ENCODE measurements at regions not wholly inside any gene's neighbourhood (a gene's known extent, or its start where the extent isn't known, plus 50 kb on each side); places are given as distances from the start of the nearest gene placed in this dataset.

GRCh38 chr3:127421943-127422662 lies 134.3 kb upstream of the PRR20G start:
- Histone ChIP-seq H3K36me3 (ENCODE audit: control insufficient read depth in 4 of 4, insufficient read depth in 4 of 4, low read length in 3 of 4) (no peaks in the 10 kb centered on the region), H3K4me1 (ENCODE audit: control extremely low read depth in 1 of 4, control insufficient read depth in 4 of 4, insufficient read depth in 4 of 4, low read length in 3 of 4) (no peaks in the 10 kb centered on the region), H3K4me3 (ENCODE audit: control insufficient read depth in 1 of 7, extremely low read depth in 1 of 7, insufficient read depth in 4 of 7, low read depth in 2 of 7, low read length in 6 of 7) (no peak overlapping the region), H3K27me3 (replicated peaks in 2 of 5; ENCODE audit: control insufficient read depth in 4 of 5, insufficient read depth in 5 of 5, low read length in 4 of 5) (peaks cover 7 to 100% (median 32%) of the 10 kb centered on the region in 5 experiments), H3K27ac (ENCODE audit: insufficient read depth in 1 of 2, low read depth in 1 of 2, low read length in 2 of 2, poor library complexity in 1 of 2, severe bottlenecking in 2 of 2) (no peak overlapping the region), H3K9me3 (ENCODE audit: control extremely low read depth in 1 of 5, control insufficient read depth in 4 of 5, insufficient read depth in 2 of 5, low read depth in 1 of 5, low read length in 4 of 5) (no peaks in the 10 kb centered on the region)
- DNase-seq = no peak
- CTCF ChIA-PET = no interaction called here
- WGBS (ENCODE audit: insufficient coverage) = 82% methylated on average over 8 of the region's 10 CpGs
- POLR2A ChIA-PET = no interaction called here

- peaks cover 12 to 97% (median 28%) of the 10 kb centered on the region in 5 experiments for H3K27me3 ChIP-seq (replicated peaks in 2 of 5; ENCODE audit: control insufficient read depth in 4 of 5, insufficient read depth in 5 of 5, low read length in 4 of 5)
- DNase-seq = peak in 1 of 3 donors; percentile 6
- H3K4me1 ChIP-seq (ENCODE audit: control extremely low read depth in 1 of 4, control insufficient read depth in 4 of 4, insufficient read depth in 4 of 4, low read length in 3 of 4) = no peaks in the 10 kb centered on the region
- H3K9me3 ChIP-seq (ENCODE audit: control extremely low read depth in 1 of 5, control insufficient read depth in 4 of 5, insufficient read depth in 2 of 5, low read depth in 1 of 5, low read length in 4 of 5) = no peaks in the 10 kb centered on the region
- CTCF ChIA-PET = no interaction called here
- POLR2A ChIA-PET = no interaction called here
- 44% methylated on average over 6 of the region's 7 CpGs for WGBS (ENCODE audit: insufficient coverage)
- no peak overlapping the region for H3K27ac ChIP-seq (ENCODE audit: insufficient read depth in 1 of 2, low read depth in 1 of 2, low read length in 2 of 2, poor library complexity in 1 of 2, severe bottlenecking in 2 of 2)
- H3K4me3 ChIP-seq (ENCODE audit: control insufficient read depth in 1 of 7, extremely low read depth in 1 of 7, insufficient read depth in 4 of 7, low read depth in 2 of 7, low read length in 6 of 7) = no peak overlapping the region
- H3K36me3 ChIP-seq (ENCODE audit: control insufficient read depth in 4 of 4, insufficient read depth in 4 of 4, low read length in 3 of 4) = no peaks in the 10 kb centered on the region
These were observed 133.0 kb upstream of the PRR20G start for GRCh38 chr3:127420829-127421228.

- Histone ChIP-seq H3K27me3 (replicated peaks in 2 of 5; ENCODE audit: control insufficient read depth in 4 of 5, insufficient read depth in 5 of 5, low read length in 4 of 5) (peaks cover 15 to 94% (median 28%) of the 10 kb centered on the region in 5 experiments), H3K27ac (ENCODE audit: insufficient read depth in 1 of 2, low read depth in 1 of 2, low read length in 2 of 2, poor library complexity in 1 of 2, severe bottlenecking in 2 of 2) (no peak overlapping the region), H3K4me1 (ENCODE audit: control extremely low read depth in 1 of 4, control insufficient read depth in 4 of 4, insufficient read depth in 4 of 4, low read length in 3 of 4) (no peaks in the 10 kb centered on the region), H3K9me3 (ENCODE audit: control extremely low read depth in 1 of 5, control insufficient read depth in 4 of 5, insufficient read depth in 2 of 5, low read depth in 1 of 5, low read length in 4 of 5) (no peaks in the 10 kb centered on the region), H3K36me3 (ENCODE audit: control insufficient read depth in 4 of 4, insufficient read depth in 4 of 4, low read length in 3 of 4) (no peaks in the 10 kb centered on the region), H3K4me3 (ENCODE audit: control insufficient read depth in 1 of 7, extremely low read depth in 1 of 7, insufficient read depth in 4 of 7, low read depth in 2 of 7, low read length in 6 of 7) (no peak overlapping the region)
- no peak for DNase-seq
- ChIA-PET POLR2A (no interaction called here), CTCF (interaction anchor here (1.2 kb wide), 1 partner anchor 36 kb away, joined by 3 read pairs; no protein-coding TSS in a partner anchor)
- 93% methylated on average over 9 of the region's 12 CpGs for WGBS (ENCODE audit: insufficient coverage)
These were observed 132.1 kb upstream of the PRR20G start for GRCh38 chr3:127419641-127420553.

GRCh38 chr3:127419182-127419581 lies 131.3 kb upstream of the PRR20G start:
- ChIA-PET CTCF (interaction anchor here (1.2 kb wide), 1 partner anchor 36 kb away, joined by 3 read pairs; no protein-coding TSS in a partner anchor), POLR2A (no interaction called here)
- WGBS (ENCODE audit: insufficient coverage) = 66% methylated on average over 2 of the region's 5 CpGs
- Histone ChIP-seq H3K36me3 (ENCODE audit: control insufficient read depth in 4 of 4, insufficient read depth in 4 of 4, low read length in 3 of 4) (no peaks in the 10 kb centered on the region), H3K4me1 (ENCODE audit: control extremely low read depth in 1 of 4, control insufficient read depth in 4 of 4, insufficient read depth in 4 of 4, low read length in 3 of 4) (no peaks in the 10 kb centered on the region), H3K9me3 (ENCODE audit: control extremely low read depth in 1 of 5, control insufficient read depth in 4 of 5, insufficient read depth in 2 of 5, low read depth in 1 of 5, low read length in 4 of 5) (no peaks in the 10 kb centered on the region), H3K4me3 (ENCODE audit: control insufficient read depth in 1 of 7, extremely low read depth in 1 of 7, insufficient read depth in 4 of 7, low read depth in 2 of 7, low read length in 6 of 7) (no peak overlapping the region), H3K27me3 (replicated peaks in 2 of 5; ENCODE audit: control insufficient read depth in 4 of 5, insufficient read depth in 5 of 5, low read length in 4 of 5) (peaks cover 17 to 94% (median 21%) of the 10 kb centered on the region in 5 experiments), H3K27ac (ENCODE audit: insufficient read depth in 1 of 2, low read depth in 1 of 2, low read length in 2 of 2, poor library complexity in 1 of 2, severe bottlenecking in 2 of 2) (no peak overlapping the region)
- no peak for DNase-seq

- Histone ChIP-seq H3K4me1 (ENCODE audit: control extremely low read depth in 1 of 4, control insufficient read depth in 4 of 4, insufficient read depth in 4 of 4, low read length in 3 of 4) (no peaks in the 10 kb centered on the region), H3K9me3 (ENCODE audit: control extremely low read depth in 1 of 5, control insufficient read depth in 4 of 5, insufficient read depth in 2 of 5, low read depth in 1 of 5, low read length in 4 of 5) (no peaks in the 10 kb centered on the region), H3K27ac (ENCODE audit: insufficient read depth in 1 of 2, low read depth in 1 of 2, low read length in 2 of 2, poor library complexity in 1 of 2, severe bottlenecking in 2 of 2) (no peak overlapping the region), H3K36me3 (ENCODE audit: control insufficient read depth in 4 of 4, insufficient read depth in 4 of 4, low read length in 3 of 4) (no peaks in the 10 kb centered on the region), H3K27me3 (replicated peaks in 2 of 5; ENCODE audit: control insufficient read depth in 4 of 5, insufficient read depth in 5 of 5, low read length in 4 of 5) (peaks cover 17 to 93% (median 20%) of the 10 kb centered on the region in 5 experiments), H3K4me3 (ENCODE audit: control insufficient read depth in 1 of 7, extremely low read depth in 1 of 7, insufficient read depth in 4 of 7, low read depth in 2 of 7, low read length in 6 of 7) (no peak overlapping the region)
- no peak for DNase-seq
- 70% methylated on average over 4 of the region's 4 CpGs for WGBS (ENCODE audit: insufficient coverage)
- ChIA-PET POLR2A (no interaction called here), CTCF (interaction anchor here (1.2 kb wide), 1 partner anchor 37 kb away, joined by 3 read pairs; no protein-coding TSS in a partner anchor)
These were observed 130.8 kb upstream of the PRR20G start for GRCh38 chr3:127418560-127419147.

- WGBS (ENCODE audit: insufficient coverage) = 67% methylated on average over 10 of the region's 10 CpGs
- ChIA-PET CTCF (no interaction called here), POLR2A (no interaction called here)
- no peak overlapping the region for H3K27ac ChIP-seq (ENCODE audit: insufficient read depth in 1 of 2, low read depth in 1 of 2, low read length in 2 of 2, poor library complexity in 1 of 2, severe bottlenecking in 2 of 2)
- H3K27me3 ChIP-seq (replicated peaks in 2 of 5; ENCODE audit: control insufficient read depth in 4 of 5, insufficient read depth in 5 of 5, low read length in 4 of 5) = peaks cover 17 to 93% (median 17%) of the 10 kb centered on the region in 5 experiments
- no peaks in the 10 kb centered on the region for H3K9me3 ChIP-seq (ENCODE audit: control extremely low read depth in 1 of 5, control insufficient read depth in 4 of 5, insufficient read depth in 2 of 5, low read depth in 1 of 5, low read length in 4 of 5)
- H3K4me1 ChIP-seq (ENCODE audit: control extremely low read depth in 1 of 4, control insufficient read depth in 4 of 4, insufficient read depth in 4 of 4, low read length in 3 of 4) = no peaks in the 10 kb centered on the region
- no peak for DNase-seq
- no peaks in the 10 kb centered on the region for H3K36me3 ChIP-seq (ENCODE audit: control insufficient read depth in 4 of 4, insufficient read depth in 4 of 4, low read length in 3 of 4)
- no peak overlapping the region for H3K4me3 ChIP-seq (ENCODE audit: control insufficient read depth in 1 of 7, extremely low read depth in 1 of 7, insufficient read depth in 4 of 7, low read depth in 2 of 7, low read length in 6 of 7)
These were observed 130.1 kb upstream of the PRR20G start for GRCh38 chr3:127417709-127418559.

Data from common myeloid progenitor, CD34-positive (primary cell).